HCT116 (cell line): ENCODE measurements at regions not wholly inside any gene's neighbourhood (a gene's known extent, or its start where the extent isn't known, plus 50 kb on each side); places are given as distances from the start of the nearest gene placed in this dataset.

Experiments
- ATAC-seq: fragments of 200-7000 bp; cut with Tn5 transposase; 2 replicates; pipeline ENCODE4 v1.9.1; 2020; ENCODE audit warnings: mild to moderate bottlenecking, moderate library complexity
- BruUV-seq: library from RNA; stranded (reverse); fragments of 400-500 nt; replicated peaks from 2 replicates; lab custom pipeline; 2021; lab: Mats Ljungman, UMichigan
- CTCF ChIA-PET: fragments of 300-600 bp; sonication (Branson Sonifier 250); formaldehyde crosslinking; loops from one replicate; lab custom pipeline; 2021; ENCODE audit warnings: antibody characterized with exemption; lab: Charles Lee
- POLR2A ChIA-PET: fragments of 300-600, 350-600 bp; sonication (Branson Sonifier 250); formaldehyde crosslinking; loops from one replicate; lab custom pipeline; 2021; ENCODE audit warnings: antibody characterized with exemption; lab: Charles Lee
- RAD21 ChIA-PET, 2 experiments: fragments of 300-600 bp; sonication (Branson Sonifier 250); formaldehyde crosslinking; loops; one replicate each; lab custom pipeline; 2023; ENCODE audit warnings: low total read pairs in 2 of 2; ENCODE audit not compliant: uncharacterized antibody in 2 of 2, unreplicated experiment in 2 of 2, low non-redundant PET in 1 of 2; lab: Charles Lee
- DNase-seq: peaks from one replicate; pipeline ENCODE4 v3.0.0-alpha.2; 2010; ENCODE audit warnings: low read depth, low spot score
- H2AFZ ChIP-seq: fragments of 200-600 bp; shearing (Covaris generic), sonication (generic); 2 replicates; pipeline ENCODE4 v1.6.1; 2017; ENCODE audit warnings: low read depth, mixed run types, mixed read lengths, antibody characterized with exemption, low read length; ENCODE audit not compliant: poor library complexity, severe bottlenecking
- H3K27ac ChIP-seq: 2 replicates; pipeline ENCODE4 v1.5.1; 2012; ENCODE audit warnings: low read depth, low read length
- H3K27me3 ChIP-seq: fragments of 200-600 bp; sonication (generic); 2 replicates; pipeline ENCODE4 v1.6.1; 2016; ENCODE audit warnings: mixed run types, low read length, mixed read lengths; ENCODE audit not compliant: insufficient read depth
- H3K36me3 ChIP-seq, 2 experiments: fragments of 200-500 bp in 1 of 2; fragments of 200-600 bp in 1 of 2; sonication (Bioruptor generic) in 1 of 2; sonication (generic) in 1 of 2; 2 replicates each; pipeline versions ENCODE4 v1.5.1 to v1.6.1; 2014 to 2016; ENCODE audit warnings: low read length in 2 of 2, inconsistent platforms in 1 of 2, mixed read lengths in 1 of 2, mixed run types in 1 of 2; ENCODE audit not compliant: insufficient read depth in 2 of 2, control insufficient read depth in 1 of 2
- H3K4me1 ChIP-seq, 2 experiments: fragments of 200-600 bp in 1 of 2; sonication (generic) in 1 of 2; 2 replicates each; pipeline versions ENCODE4 v1.5.1 to v1.6.1; 2012 to 2017; ENCODE audit warnings: low read length in 2 of 2, inconsistent platforms in 1 of 2, mild to moderate bottlenecking in 1 of 2, mixed read lengths in 1 of 2, mixed run types in 1 of 2, moderate library complexity in 1 of 2; ENCODE audit not compliant: insufficient read depth in 2 of 2, control insufficient read depth in 1 of 2
- H3K4me2 ChIP-seq: fragments of 200-600 bp; sonication (generic); 2 replicates; pipeline ENCODE4 v1.6.1; 2017; ENCODE audit warnings: mixed run types, low read length, mixed read lengths
- H3K4me3 ChIP-seq, 2 experiments: fragments of 200-600 bp in 1 of 2; sonication (generic) in 1 of 2; replicated peaks in 1 of 2; 2 replicates each; pipeline ENCODE4 v1.5.1; 2011 to 2016; ENCODE audit warnings: low read length in 2 of 2, control low read depth in 1 of 2, low read depth in 1 of 2, mild to moderate bottlenecking in 1 of 2, mixed read lengths in 1 of 2, mixed run types in 1 of 2
- H3K79me2 ChIP-seq: fragments of 200-600 bp; sonication (generic); 2 replicates; pipeline ENCODE4 v1.6.1; 2017; ENCODE audit warnings: mild to moderate bottlenecking, mixed run types, low read length, moderate library complexity, mixed read lengths; ENCODE audit not compliant: insufficient read depth
- H3K9ac ChIP-seq: fragments of 200-600 bp; sonication (generic); 2 replicates; pipeline ENCODE4 v1.6.1; 2016; ENCODE audit warnings: low read length, mixed read lengths
- H3K9me2 ChIP-seq: fragments of 200-600 bp; sonication (generic), shearing (Covaris generic); 2 replicates; pipeline ENCODE4 v1.6.1; 2017; ENCODE audit warnings: mixed run types, mild to moderate bottlenecking, moderate library complexity; ENCODE audit not compliant: insufficient read depth
- H3K9me3 ChIP-seq, 2 experiments: fragments of 200-500 bp in 1 of 2; fragments of 200-600 bp in 1 of 2; sonication (Bioruptor generic) in 1 of 2; sonication (generic) in 1 of 2; 2 replicates each; pipeline ENCODE4 v1.6.1; 2014 to 2017; ENCODE audit warnings: low read length in 2 of 2, mixed read lengths in 2 of 2, inconsistent platforms in 1 of 2, low read depth in 1 of 2, mild to moderate bottlenecking in 1 of 2, mixed run types in 1 of 2, moderate library complexity in 1 of 2; ENCODE audit not compliant: control insufficient read depth in 1 of 2, insufficient read depth in 1 of 2
- H4K20me1 ChIP-seq: fragments of 200-600 bp; sonication (generic), shearing (Covaris generic); 2 replicates; pipeline ENCODE4 v1.6.1; 2017; ENCODE audit warnings: mixed run types, mild to moderate bottlenecking, moderate library complexity; ENCODE audit not compliant: insufficient read depth
- CBX3 ChIP-seq: IDR thresholded peaks from 2 replicates; pipeline ENCODE4 v1.6.1; 2012; ENCODE audit warnings: low read depth
- CEBPB ChIP-seq: IDR thresholded peaks from 2 replicates; pipeline ENCODE4 v1.6.1; 2012; ENCODE audit warnings: low read depth
- EGR1 ChIP-seq: IDR thresholded peaks from 2 replicates; pipeline ENCODE4 v1.6.1; 2012; ENCODE audit warnings: low read depth
- EZH2phosphoT487 ChIP-seq: fragments of 200-600 bp; IDR thresholded peaks from 2 replicates; pipeline ENCODE4 v1.6.1; 2018; ENCODE audit warnings: antibody characterized with exemption, borderline replicate concordance
- FOSL1 ChIP-seq: IDR thresholded peaks from 2 replicates; pipeline ENCODE4 v1.6.1; 2012; ENCODE audit warnings: low read depth
- JUND ChIP-seq: IDR thresholded peaks from 2 replicates; pipeline ENCODE4 v1.6.1; 2012
- POLR2A ChIP-seq: IDR thresholded peaks from 2 replicates; pipeline ENCODE4 v1.7.0; 2011; ENCODE audit warnings: borderline replicate concordance; ENCODE audit not compliant: insufficient read depth, insufficient read length; ENCODE audit errors: extremely low read depth
- POLR2AphosphoS5 ChIP-seq: IDR thresholded peaks from 2 replicates; pipeline ENCODE4 v1.6.1; 2011; ENCODE audit warnings: mild to moderate bottlenecking, low read depth, low read length, moderate library complexity
- RAD21 ChIP-seq: IDR thresholded peaks from 2 replicates; pipeline ENCODE4 v1.6.1; 2012; ENCODE audit warnings: low read depth, mild to moderate bottlenecking
- SIN3A ChIP-seq: IDR thresholded peaks from 2 replicates; pipeline ENCODE4 v1.6.1; 2012; ENCODE audit warnings: low read depth
- SP1 ChIP-seq: IDR thresholded peaks from 2 replicates; pipeline ENCODE4 v1.6.1; 2012; ENCODE audit warnings: low read depth
- SRF ChIP-seq: IDR thresholded peaks from 2 replicates; pipeline ENCODE4 v1.6.1; 2012; ENCODE audit warnings: low read depth
- TCF7L2 ChIP-seq: IDR thresholded peaks from 2 replicates; pipeline ENCODE4 v1.7.0; 2011; ENCODE audit warnings: borderline replicate concordance, inconsistent platforms; ENCODE audit not compliant: insufficient read depth, insufficient read length; ENCODE audit errors: extremely low read depth
- YY1 ChIP-seq: IDR thresholded peaks from 2 replicates; pipeline ENCODE4 v1.6.1; 2011; ENCODE audit warnings: low read length, low read depth, moderate library complexity, mild to moderate bottlenecking; ENCODE audit not compliant: insufficient replicate concordance; ENCODE audit errors: extremely low read depth
- ZFX ChIP-seq: fragments of 450-650 bp; IDR thresholded peaks from 2 replicates; pipeline ENCODE4 v1.6.1; 2017
- ZNF274 ChIP-seq: fragments of 200-500 bp; sonication (Bioruptor generic); IDR thresholded peaks from 2 replicates; pipeline ENCODE4 v1.6.1; 2014; ENCODE audit warnings: mild to moderate bottlenecking, low read depth, low read length, inconsistent platforms
- intact Hi-C: fragments of 100-400 bp; cut with micrococcal nuclease; formaldehyde crosslinking; loops from 2 replicates; pipeline ENCODE4 v1.10.0; 2022
- TF ChIP-seq, protein P1 (sequence below): IDR thresholded peaks from 2 replicates; pipeline ENCODE4 v1.6.1; 2012
- TF ChIP-seq, protein P2 (sequence below), 3 experiments: fragments of 200-600 bp in 1 of 3; sonication (generic) in 1 of 3; IDR thresholded peaks in 2 of 3; conservative IDR thresholded peaks in 1 of 3; 2 replicates each; pipeline ENCODE4 v1.5.1; 2012 to 2017; ENCODE audit warnings: low read depth in 2 of 3, low read length in 2 of 3, antibody characterized with exemption in 1 of 3, borderline replicate concordance in 1 of 3, control low read depth in 1 of 3, mild to moderate bottlenecking in 1 of 3, mixed read lengths in 1 of 3, mixed run types in 1 of 3, moderate library complexity in 1 of 3; ENCODE audit not compliant: insufficient read depth in 1 of 3
- TF ChIP-seq, protein P3 (sequence below): IDR thresholded peaks from 2 replicates; pipeline ENCODE4 v1.6.1; 2011; ENCODE audit warnings: mild to moderate bottlenecking, low read length, moderate library complexity; ENCODE audit not compliant: insufficient replicate concordance; ENCODE audit errors: extremely low read depth

GRCh38 chr3:80351201-80351600, 583.4 kb upstream of the ROBO1 start:
- intact Hi-C loops = no loop called here
- CTCF ChIA-PET = no interaction called here
- peaks cover 17 to 19% of the 10 kb centered on the region in 2 experiments; a peak in 2 of 4 replicates for H3K9me3 ChIP-seq
- no peak for DNase-seq
- H3K4me1 ChIP-seq = no peaks in the 10 kb centered on the region
- H3K27me3 ChIP-seq = no peaks in the 10 kb centered on the region
- H3K4me3 ChIP-seq = no peak overlapping the region
- RAD21 ChIA-PET = no interaction called here
- TF ChIP-seq RAD21 (no peak), CEBPB (no peak), SP1 (no peak), SRF (no peak), POLR2AphosphoS5 (no peak), EZH2phosphoT487 (no peak), SIN3A (no peak), JUND (no peak), POLR2A (no peak), CBX3 (no peak), ZFX (no peak), YY1 (no peak), TCF7L2 (no peak), FOSL1 (no peak), EGR1 (no peak), ZNF274 (no peak)
- TF ChIP-seq, protein P1, sequence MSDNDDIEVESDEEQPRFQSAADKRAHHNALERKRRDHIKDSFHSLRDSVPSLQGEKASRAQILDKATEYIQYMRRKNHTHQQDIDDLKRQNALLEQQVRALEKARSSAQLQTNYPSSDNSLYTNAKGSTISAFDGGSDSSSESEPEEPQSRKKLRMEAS = no peak
- TF ChIP-seq, protein P2, sequence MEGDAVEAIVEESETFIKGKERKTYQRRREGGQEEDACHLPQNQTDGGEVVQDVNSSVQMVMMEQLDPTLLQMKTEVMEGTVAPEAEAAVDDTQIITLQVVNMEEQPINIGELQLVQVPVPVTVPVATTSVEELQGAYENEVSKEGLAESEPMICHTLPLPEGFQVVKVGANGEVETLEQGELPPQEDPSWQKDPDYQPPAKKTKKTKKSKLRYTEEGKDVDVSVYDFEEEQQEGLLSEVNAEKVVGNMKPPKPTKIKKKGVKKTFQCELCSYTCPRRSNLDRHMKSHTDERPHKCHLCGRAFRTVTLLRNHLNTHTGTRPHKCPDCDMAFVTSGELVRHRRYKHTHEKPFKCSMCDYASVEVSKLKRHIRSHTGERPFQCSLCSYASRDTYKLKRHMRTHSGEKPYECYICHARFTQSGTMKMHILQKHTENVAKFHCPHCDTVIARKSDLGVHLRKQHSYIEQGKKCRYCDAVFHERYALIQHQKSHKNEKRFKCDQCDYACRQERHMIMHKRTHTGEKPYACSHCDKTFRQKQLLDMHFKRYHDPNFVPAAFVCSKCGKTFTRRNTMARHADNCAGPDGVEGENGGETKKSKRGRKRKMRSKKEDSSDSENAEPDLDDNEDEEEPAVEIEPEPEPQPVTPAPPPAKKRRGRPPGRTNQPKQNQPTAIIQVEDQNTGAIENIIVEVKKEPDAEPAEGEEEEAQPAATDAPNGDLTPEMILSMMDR (IDR thresholded peaks at IDR 0.05 in 2 of 3, conservative IDR thresholded peaks at IDR 0.05 in 1 of 3; ENCODE audit: borderline replicate concordance in 1 of 3, insufficient read depth in 1 of 3, low read depth in 2 of 3, low read length in 2 of 3) = no peak
- TF ChIP-seq, protein P3, sequence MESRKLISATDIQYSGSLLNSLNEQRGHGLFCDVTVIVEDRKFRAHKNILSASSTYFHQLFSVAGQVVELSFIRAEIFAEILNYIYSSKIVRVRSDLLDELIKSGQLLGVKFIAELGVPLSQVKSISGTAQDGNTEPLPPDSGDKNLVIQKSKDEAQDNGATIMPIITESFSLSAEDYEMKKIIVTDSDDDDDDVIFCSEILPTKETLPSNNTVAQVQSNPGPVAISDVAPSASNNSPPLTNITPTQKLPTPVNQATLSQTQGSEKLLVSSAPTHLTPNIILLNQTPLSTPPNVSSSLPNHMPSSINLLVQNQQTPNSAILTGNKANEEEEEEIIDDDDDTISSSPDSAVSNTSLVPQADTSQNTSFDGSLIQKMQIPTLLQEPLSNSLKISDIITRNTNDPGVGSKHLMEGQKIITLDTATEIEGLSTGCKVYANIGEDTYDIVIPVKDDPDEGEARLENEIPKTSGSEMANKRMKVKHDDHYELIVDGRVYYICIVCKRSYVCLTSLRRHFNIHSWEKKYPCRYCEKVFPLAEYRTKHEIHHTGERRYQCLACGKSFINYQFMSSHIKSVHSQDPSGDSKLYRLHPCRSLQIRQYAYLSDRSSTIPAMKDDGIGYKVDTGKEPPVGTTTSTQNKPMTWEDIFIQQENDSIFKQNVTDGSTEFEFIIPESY = no peak
- H2AFZ ChIP-seq = no peak overlapping the region
- H3K4me2 ChIP-seq = no peak overlapping the region
- no peak for ATAC-seq
- H3K79me2 ChIP-seq = no peaks in the 10 kb centered on the region
- H4K20me1 ChIP-seq = no peaks in the 10 kb centered on the region; the same call in 1 of the 2 replicates
- H3K9ac ChIP-seq = no peak overlapping the region
- POLR2A ChIA-PET = no interaction called here
- no peaks in the 10 kb centered on the region for H3K9me2 ChIP-seq
- H3K27ac ChIP-seq = no peak overlapping the region
- no peaks in the 10 kb centered on the region for H3K36me3 ChIP-seq
- no TSS peak for BruUV-seq
